GM21825 (cell line): ENCODE measurements at regions not wholly inside any gene's neighbourhood (a gene's known extent, or its start where the extent isn't known, plus 50 kb on each side); places are given as distances from the start of the nearest gene placed in this dataset.
"Not testable (repeated sequence)": the region's sequence is repeated elsewhere in the genome, so short reads cannot be mapped to it uniquely, and the experiment has no call there.

ENCODE experiments used
- ATAC-seq: cut with Tn5 transposase; IDR thresholded peaks from one replicate; pipeline ENCODE4 v1.9.1; 2021; ENCODE audit warnings: mild to moderate bottlenecking, moderate library complexity; ENCODE audit not compliant: unreplicated experiment

GRCh38 chrX:140172401-140172800 lies 207.1 kb upstream of the CXorf66 start:
- no peak for ATAC-seq

- ATAC-seq, result no peak
These were observed 202.2 kb upstream of the CXorf66 start for GRCh38 chrX:140167551-140167950.

GRCh38 chrX:140165849-140166248 lies 200.5 kb upstream of the CXorf66 start:
- ATAC-seq, result no peak

- no peak for ATAC-seq
These were observed 199.1 kb upstream of the CXorf66 start for GRCh38 chrX:140164391-140164790.

- ATAC-seq, result no peak
These were observed 198.2 kb upstream of the CXorf66 start for GRCh38 chrX:140163371-140164159.

- no peak for ATAC-seq
These were observed 192.3 kb upstream of the CXorf66 start for GRCh38 chrX:140157611-140158010.

GRCh38 chrX:140157143-140157542 lies 191.8 kb upstream of the CXorf66 start:
- ATAC-seq, result no peak

GRCh38 chrX:140151316-140151715 lies 186.0 kb upstream of the CXorf66 start:
- ATAC-seq, result no peak

GRCh38 chrX:140149761-140150160 lies 184.4 kb upstream of the CXorf66 start:
- ATAC-seq, result no peak

GRCh38 chrX:140141444-140142029 lies 176.2 kb upstream of the CXorf66 start:
- no peak for ATAC-seq

GRCh38 chrX:140138492-140138891 lies 173.2 kb upstream of the CXorf66 start:
- not testable (repeated sequence) for ATAC-seq

- ATAC-seq, result not testable (repeated sequence)
These were observed 172.7 kb upstream of the CXorf66 start for GRCh38 chrX:140138065-140138464.

GRCh38 chrX:140132937-140133336 lies 167.6 kb upstream of the CXorf66 start:
- ATAC-seq, result no peak

- no peak for ATAC-seq
These were observed 158.1 kb upstream of the CXorf66 start for GRCh38 chrX:140123446-140123845.

- ATAC-seq, result not testable (repeated sequence)
These were observed 148.7 kb upstream of the CXorf66 start for GRCh38 chrX:140114059-140114458.

- ATAC-seq, result no peak
These were observed 144.8 kb upstream of the CXorf66 start for GRCh38 chrX:140110081-140110650.

- no peak for ATAC-seq
These were observed 139.4 kb upstream of the CXorf66 start for GRCh38 chrX:140104760-140105159.

GRCh38 chrX:140099221-140099620 lies 133.9 kb upstream of the CXorf66 start:
- no peak for ATAC-seq

- no peak for ATAC-seq
These were observed 126.8 kb upstream of the CXorf66 start for GRCh38 chrX:140092121-140092520.

GRCh38 chrX:140091125-140091886 lies 126.0 kb upstream of the CXorf66 start:
- peak; percentile 62 for ATAC-seq

- no peak for ATAC-seq
These were observed 125.4 kb upstream of the CXorf66 start for GRCh38 chrX:140090800-140091124.

- ATAC-seq, result no peak
These were observed 123.1 kb upstream of the CXorf66 start for GRCh38 chrX:140088438-140088837.
